Prostate gland (tissue), 2 donors: ENCODE measurements at regions not wholly inside any gene's neighbourhood (a gene's known extent, or its start where the extent isn't known, plus 50 kb on each side); places are given as distances from the start of the nearest gene placed in this dataset.

Source experiments
- DNase-seq: peaks from one replicate; pipeline ENCODE4 v3.0.0-alpha.2; 2019; ENCODE audit warnings: low spot score
- H3K27ac ChIP-seq, 2 donors: fragments of 200-600 bp; sonication (generic); 2 replicates each; pipeline ENCODE4 v1.5.1; 2017 to 2019
- H3K27me3 ChIP-seq: fragments of 200-600 bp; sonication (generic); replicated peaks from 2 replicates; pipeline ENCODE4 v1.5.1; 2019; ENCODE audit not compliant: insufficient read depth
- H3K36me3 ChIP-seq, 2 donors: fragments of 200-600 bp; sonication (generic); 1 replicate in 1 of 2; 2 replicates in 1 of 2; pipeline versions ENCODE4 v1.5.1 to v1.8.1; 2017 to 2019
- H3K4me1 ChIP-seq: fragments of 200-600 bp; sonication (generic); replicated peaks from 2 replicates; pipeline ENCODE4 v1.5.1; 2019
- H3K4me3 ChIP-seq, 2 donors: fragments of 200-600 bp; sonication (generic); 2 replicates each; pipeline ENCODE4 v1.5.1; 2017 to 2019
- H3K9me3 ChIP-seq: fragments of 200-600 bp; sonication (generic); 2 replicates; pipeline ENCODE4 v1.5.1; 2017
- POLR2A ChIP-seq: fragments of 450-650 bp; IDR thresholded peaks from one replicate; pipeline ENCODE4 v1.6.1; 2016; ENCODE audit warnings: antibody characterized with exemption, mild to moderate bottlenecking
- POLR2AphosphoS5 ChIP-seq: sonication (generic); formaldehyde crosslinking; IDR thresholded peaks from one replicate; pipeline ENCODE4 v1.6.1; 2017; ENCODE audit warnings: antibody characterized with exemption
- WGBS: methylation state at CpG from one replicate; pipeline ENCODE4 v1.1.5; 2018; 5-methylcytosine and 5-hydroxymethylcytosine counted together
- intact Hi-C: fragments of 100-400 bp; cut with DNase I; formaldehyde crosslinking; loops from one replicate; pipeline ENCODE4 v1.14.2; 2022
- TF ChIP-seq, protein P1 (sequence below), 4 experiments: fragments of 200-600 bp in 2 of 4; fragments of 450-650 bp in 2 of 4; sonication (generic) in 2 of 4; IDR thresholded peaks; 1 replicate in 3 of 4; 2 replicates in 1 of 4; pipeline ENCODE4 v1.5.1; 2016 to 2019; ENCODE audit warnings: antibody characterized with exemption in 4 of 4, mild to moderate bottlenecking in 2 of 4, moderate library complexity in 2 of 4

DNA sequence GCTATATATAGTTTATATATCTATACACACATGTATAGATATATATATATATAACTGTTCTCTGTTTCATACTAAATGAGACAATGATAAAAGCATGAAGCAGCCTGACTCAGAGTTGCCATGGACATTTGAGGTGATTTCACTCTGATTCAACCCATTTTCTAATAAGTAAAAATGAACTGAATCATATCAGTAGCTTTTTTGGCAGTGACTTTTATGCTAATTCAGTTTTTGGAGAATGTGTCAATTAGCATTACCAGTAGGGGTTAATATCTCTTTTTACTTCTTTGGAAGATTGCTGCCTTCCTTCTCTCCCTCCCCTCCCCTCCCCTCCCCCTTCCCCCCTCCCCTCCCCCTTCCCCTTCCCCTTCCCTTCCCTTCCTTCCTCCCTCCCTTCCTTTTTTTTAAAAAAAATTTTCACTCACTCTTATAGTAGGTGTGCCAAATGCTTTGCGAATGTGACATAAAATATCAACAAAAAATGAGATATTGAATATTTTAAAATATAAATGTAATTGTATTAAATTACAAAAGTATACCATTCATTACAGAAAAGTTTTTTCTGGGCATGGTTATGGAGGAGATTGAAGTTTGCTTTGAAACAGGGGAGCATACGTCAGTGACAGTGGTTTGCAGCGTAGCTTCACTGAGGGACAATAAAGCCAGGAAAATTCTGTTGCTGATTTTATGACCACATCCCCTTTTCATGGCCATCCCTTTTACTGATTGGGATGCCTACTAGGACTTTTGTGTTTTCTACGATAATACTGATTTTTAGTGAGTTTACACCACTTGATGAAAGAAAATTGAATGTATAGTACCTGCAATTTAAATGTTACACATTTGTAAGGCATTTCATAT lies 64.0 kb upstream of the KLF6 start:
- TF ChIP-seq, protein P1, sequence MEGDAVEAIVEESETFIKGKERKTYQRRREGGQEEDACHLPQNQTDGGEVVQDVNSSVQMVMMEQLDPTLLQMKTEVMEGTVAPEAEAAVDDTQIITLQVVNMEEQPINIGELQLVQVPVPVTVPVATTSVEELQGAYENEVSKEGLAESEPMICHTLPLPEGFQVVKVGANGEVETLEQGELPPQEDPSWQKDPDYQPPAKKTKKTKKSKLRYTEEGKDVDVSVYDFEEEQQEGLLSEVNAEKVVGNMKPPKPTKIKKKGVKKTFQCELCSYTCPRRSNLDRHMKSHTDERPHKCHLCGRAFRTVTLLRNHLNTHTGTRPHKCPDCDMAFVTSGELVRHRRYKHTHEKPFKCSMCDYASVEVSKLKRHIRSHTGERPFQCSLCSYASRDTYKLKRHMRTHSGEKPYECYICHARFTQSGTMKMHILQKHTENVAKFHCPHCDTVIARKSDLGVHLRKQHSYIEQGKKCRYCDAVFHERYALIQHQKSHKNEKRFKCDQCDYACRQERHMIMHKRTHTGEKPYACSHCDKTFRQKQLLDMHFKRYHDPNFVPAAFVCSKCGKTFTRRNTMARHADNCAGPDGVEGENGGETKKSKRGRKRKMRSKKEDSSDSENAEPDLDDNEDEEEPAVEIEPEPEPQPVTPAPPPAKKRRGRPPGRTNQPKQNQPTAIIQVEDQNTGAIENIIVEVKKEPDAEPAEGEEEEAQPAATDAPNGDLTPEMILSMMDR (IDR thresholded peaks at IDR 0.05), result no peak
- TF ChIP-seq POLR2A (no peak), POLR2AphosphoS5 (no peak)
- no peak overlapping the region for H3K27ac ChIP-seq
- no peak overlapping the region for H3K4me3 ChIP-seq
- H3K27me3 ChIP-seq, result no peaks in the 10 kb centered on the region
- intact Hi-C loops, result no loop called here
- no peaks in the 10 kb centered on the region for H3K36me3 ChIP-seq
- peaks cover 9% of the 10 kb centered on the region for H3K4me1 ChIP-seq
- WGBS, result 89% methylated on average over 4 of the region's 4 CpGs
- DNase-seq, result no peak
- no peaks in the 10 kb centered on the region for H3K9me3 ChIP-seq

DNA sequence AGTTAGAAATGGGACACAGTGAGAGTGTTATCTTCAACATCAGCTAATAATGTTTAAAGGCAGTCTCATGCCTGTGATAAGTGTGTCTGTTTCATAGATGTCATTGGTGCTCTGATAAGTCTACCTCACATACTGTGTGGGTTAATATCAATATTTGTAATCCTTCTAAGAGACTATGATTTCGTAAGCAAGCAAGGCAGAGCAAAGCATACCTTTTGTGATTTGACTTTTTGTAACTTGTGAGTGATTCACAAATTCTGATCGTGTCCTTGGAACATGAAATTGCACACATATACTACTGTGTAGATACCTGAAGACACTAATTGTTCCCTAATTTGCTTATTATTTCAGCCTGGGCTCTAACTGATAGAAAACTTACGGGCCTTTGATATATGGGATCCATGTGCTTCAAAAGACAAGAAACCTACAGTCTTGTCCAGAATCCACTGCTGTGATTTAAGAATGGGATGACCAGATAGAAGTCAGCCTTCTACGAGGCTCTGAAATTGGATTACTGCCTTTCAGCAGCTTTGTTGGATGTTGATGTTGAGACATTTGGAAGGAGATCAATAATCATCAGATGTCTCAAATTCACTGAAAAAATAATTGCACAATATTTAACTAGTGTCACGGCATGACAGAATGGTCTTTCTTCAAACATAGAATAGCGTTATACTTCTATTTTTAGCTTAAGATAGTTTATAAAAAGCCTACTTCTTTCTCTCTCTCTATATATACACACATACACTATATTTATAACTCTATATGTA lies 63.2 kb upstream of the KLF6 start:
- 72% methylated on average over 6 of the region's 6 CpGs for WGBS
- no peaks in the 10 kb centered on the region for H3K9me3 ChIP-seq
- no peak for DNase-seq
- H3K27ac ChIP-seq, result no peak overlapping the region
- H3K27me3 ChIP-seq, result no peaks in the 10 kb centered on the region
- intact Hi-C loops, result no loop called here
- no peaks in the 10 kb centered on the region for H3K36me3 ChIP-seq
- H3K4me1 ChIP-seq, result peaks cover 7% of the 10 kb centered on the region
- TF ChIP-seq POLR2A, result no peak
- no peak overlapping the region for H3K4me3 ChIP-seq

DNA sequence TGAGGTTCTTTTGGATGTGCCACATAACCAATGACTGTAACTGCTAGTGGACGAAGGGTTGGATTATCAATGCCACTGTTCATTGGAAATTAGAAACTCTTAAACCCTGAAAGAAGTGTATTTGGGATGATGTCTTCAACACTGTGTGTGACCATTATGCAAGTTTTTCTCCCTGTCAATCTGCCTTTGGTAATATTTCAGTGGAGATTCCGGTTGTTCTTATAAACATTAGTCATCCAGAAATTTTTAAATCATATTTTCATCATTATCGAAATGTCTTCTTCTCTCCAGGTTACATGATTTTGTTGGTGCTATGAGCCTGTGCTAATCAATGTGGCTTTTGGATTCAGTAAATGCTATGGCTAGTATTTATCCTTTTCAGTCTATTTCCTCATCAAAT lies 61.7 kb upstream of the KLF6 start:
- Histone ChIP-seq H3K27me3 (no peaks in the 10 kb centered on the region), H3K27ac (no peak overlapping the region), H3K4me3 (no peak overlapping the region), H3K9me3 (no peaks in the 10 kb centered on the region), H3K4me1 (no peaks in the 10 kb centered on the region), H3K36me3 (no peaks in the 10 kb centered on the region)
- no peak for DNase-seq
- 97% methylated on average over 3 of the region's 3 CpGs for WGBS
- intact Hi-C loops, result no loop called here
- TF ChIP-seq POLR2AphosphoS5, result no peak
- TF ChIP-seq POLR2A, result no peak
- TF ChIP-seq, protein P1 (IDR thresholded peaks at IDR 0.05), result no peak

DNA sequence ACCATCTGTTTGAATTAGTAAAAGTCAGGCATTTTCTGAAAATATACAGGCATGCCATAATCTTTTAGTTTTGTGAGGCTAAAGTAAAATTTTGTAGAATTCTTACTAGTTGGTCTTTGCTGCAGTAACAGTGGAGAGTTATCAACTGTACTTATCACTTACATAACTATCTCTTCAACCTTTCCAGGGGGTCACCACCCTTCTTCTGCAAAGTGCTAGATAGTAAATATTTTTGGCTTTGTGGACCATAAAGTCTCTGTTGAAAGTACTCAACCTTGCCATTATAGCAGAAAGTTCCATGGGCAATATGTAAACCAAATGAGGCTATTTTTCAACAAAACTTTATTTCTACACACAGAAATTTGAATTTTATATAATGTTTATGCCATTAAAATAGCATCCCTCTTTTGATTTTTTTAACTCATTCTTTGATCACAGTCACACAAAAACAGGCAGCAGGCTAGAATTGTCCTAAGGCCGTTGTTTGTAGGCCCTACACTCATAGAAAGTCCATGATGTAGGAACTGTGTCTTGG lies 59.5 kb upstream of the KLF6 start:
- H3K4me3 ChIP-seq, result no peak overlapping the region
- no peaks in the 10 kb centered on the region for H3K27me3 ChIP-seq
- H3K36me3 ChIP-seq, result no peaks in the 10 kb centered on the region
- H3K4me1 ChIP-seq, result no peaks in the 10 kb centered on the region
- intact Hi-C loops, result no loop called here
- no peak overlapping the region for H3K27ac ChIP-seq
- DNase-seq, result no peak
- 94% methylated on average over 1 of the region's 1 CpG for WGBS
- no peaks in the 10 kb centered on the region for H3K9me3 ChIP-seq
- TF ChIP-seq POLR2AphosphoS5 (no peak), POLR2A (no peak)
- TF ChIP-seq, protein P1 (IDR thresholded peaks at IDR 0.05), result no peak
